ENCODE measurements at regions not wholly inside any gene's neighbourhood (a gene's known extent, or its start where the extent isn't known, plus 50 kb on each side); places are given as distances from the start of the nearest gene placed in this dataset.
"Not testable (repeated sequence)": the region's sequence is repeated elsewhere in the genome, so short reads cannot be mapped to it uniquely, and the experiment has no call there.

GRCh38 chr14:97137705-97138104, 340.5 kb downstream of the VRK1 start:
- TF ChIP-seq CTCF (IDR thresholded peaks at IDR 0.05; ENCODE audit: control insufficient read depth, extremely low read depth, insufficient read depth) = no peak
- no peak for DNase-seq (ENCODE audit: low read depth)
- no peak overlapping the region for H3K4me3 ChIP-seq (ENCODE audit: low read depth, low read length)

- no peak for TF ChIP-seq CTCF (IDR thresholded peaks at IDR 0.05; ENCODE audit: control insufficient read depth, extremely low read depth, insufficient read depth)
- no peak for DNase-seq (ENCODE audit: low read depth)
- H3K4me3 ChIP-seq (ENCODE audit: low read depth, low read length) = no peak overlapping the region
Observed at GRCh38 chr14:97138801-97139200, 341.6 kb downstream of the VRK1 start.

GRCh38 chr14:97143011-97143410, 345.8 kb downstream of the VRK1 start:
- no peak for DNase-seq (ENCODE audit: low read depth)

GRCh38 chr14:97143456-97143855, 346.3 kb downstream of the VRK1 start:
- TF ChIP-seq CTCF (IDR thresholded peaks at IDR 0.05; ENCODE audit: control insufficient read depth, extremely low read depth, insufficient read depth) = no peak
- no peak for DNase-seq (ENCODE audit: low read depth)

More at GRCh38 chr14:97143011-97143410, 345.8 kb downstream of the VRK1 start:
- no peak overlapping the region for H3K4me3 ChIP-seq (ENCODE audit: low read depth, low read length)
- no peak for TF ChIP-seq CTCF (IDR thresholded peaks at IDR 0.05; ENCODE audit: control insufficient read depth, extremely low read depth, insufficient read depth)

GRCh38 chr14:97148021-97148420, 350.8 kb downstream of the VRK1 start:
- not testable (repeated sequence) for H3K4me3 ChIP-seq (ENCODE audit: low read depth, low read length); DNase-seq (ENCODE audit: low read depth)

More at GRCh38 chr14:97143456-97143855, 346.3 kb downstream of the VRK1 start:
- no peak overlapping the region for H3K4me3 ChIP-seq (ENCODE audit: low read depth, low read length)

- TF ChIP-seq CTCF (IDR thresholded peaks at IDR 0.05; ENCODE audit: control insufficient read depth, extremely low read depth, insufficient read depth) = no peak
- H3K4me3 ChIP-seq (ENCODE audit: low read depth, low read length) = no peak overlapping the region
- no peak for DNase-seq (ENCODE audit: low read depth)
Observed at GRCh38 chr14:97149775-97150174, 352.6 kb downstream of the VRK1 start.

GRCh38 chr14:97153527-97153926, 356.3 kb downstream of the VRK1 start:
- no peak for DNase-seq (ENCODE audit: low read depth)
- no peak for TF ChIP-seq CTCF (IDR thresholded peaks at IDR 0.05; ENCODE audit: control insufficient read depth, extremely low read depth, insufficient read depth)
- H3K4me3 ChIP-seq (ENCODE audit: low read depth, low read length) = no peak overlapping the region

All from LNCaP clone FGC (cell line).